ENCODE measurements at regions not wholly inside any gene's neighbourhood (a gene's known extent, or its start where the extent isn't known, plus 50 kb on each side); places are given as distances from the start of the nearest gene placed in this dataset.

- TF ChIP-seq, protein P1, sequence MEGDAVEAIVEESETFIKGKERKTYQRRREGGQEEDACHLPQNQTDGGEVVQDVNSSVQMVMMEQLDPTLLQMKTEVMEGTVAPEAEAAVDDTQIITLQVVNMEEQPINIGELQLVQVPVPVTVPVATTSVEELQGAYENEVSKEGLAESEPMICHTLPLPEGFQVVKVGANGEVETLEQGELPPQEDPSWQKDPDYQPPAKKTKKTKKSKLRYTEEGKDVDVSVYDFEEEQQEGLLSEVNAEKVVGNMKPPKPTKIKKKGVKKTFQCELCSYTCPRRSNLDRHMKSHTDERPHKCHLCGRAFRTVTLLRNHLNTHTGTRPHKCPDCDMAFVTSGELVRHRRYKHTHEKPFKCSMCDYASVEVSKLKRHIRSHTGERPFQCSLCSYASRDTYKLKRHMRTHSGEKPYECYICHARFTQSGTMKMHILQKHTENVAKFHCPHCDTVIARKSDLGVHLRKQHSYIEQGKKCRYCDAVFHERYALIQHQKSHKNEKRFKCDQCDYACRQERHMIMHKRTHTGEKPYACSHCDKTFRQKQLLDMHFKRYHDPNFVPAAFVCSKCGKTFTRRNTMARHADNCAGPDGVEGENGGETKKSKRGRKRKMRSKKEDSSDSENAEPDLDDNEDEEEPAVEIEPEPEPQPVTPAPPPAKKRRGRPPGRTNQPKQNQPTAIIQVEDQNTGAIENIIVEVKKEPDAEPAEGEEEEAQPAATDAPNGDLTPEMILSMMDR (conservative IDR thresholded peaks at IDR 0.05; ENCODE audit: low read depth, low read length), result no peak
- TF ChIP-seq EZH2phosphoT487 (IDR thresholded peaks at IDR 0.05; ENCODE audit: borderline replicate concordance, low read length) (no peak), EZH2 (IDR thresholded peaks at IDR 0.05; ENCODE audit: low read length, unreplicated experiment) (no peak)
Measured at GRCh38 chr4:31983246-31983645, 1263.1 kb downstream of the PCDH7 start.
